Activated CD4-positive, alpha-beta T cell treated with anti-CD3 and anti-CD28 coated beads for 36 hours (primary cell): ENCODE measurements at regions not wholly inside any gene's neighbourhood (a gene's known extent, or its start where the extent isn't known, plus 50 kb on each side); places are given as distances from the start of the nearest gene placed in this dataset.

ENCODE experiments used
- ATAC-seq: fragments of 200-7000 bp; cut with Tn5 transposase; one replicate; pipeline ENCODE4 v1.10.0; 2021; ENCODE audit warnings: mild to moderate bottlenecking, moderate library complexity
- CTCF ChIA-PET: fragments of 350-600 bp; sonication (Branson Sonifier 250); formaldehyde crosslinking; loops from one replicate; lab custom pipeline; 2021; ENCODE audit warnings: antibody characterized with exemption; lab: Charles Lee
- POLR2A ChIA-PET: fragments of 350-600 bp; sonication (Branson Sonifier 250); formaldehyde crosslinking; loops from one replicate; lab custom pipeline; 2021; ENCODE audit warnings: antibody characterized with exemption, inconsistent platforms; lab: Charles Lee
- DNase-seq: peaks from one replicate; pipeline ENCODE4 v3.0.0-alpha.2; 2020
- H3K27ac Mint-ChIP-seq: one replicate; pipeline ENCODE4 v1.8.0; 2021; ENCODE audit warnings: mixed read lengths
- H3K27me3 Mint-ChIP-seq: one replicate; pipeline ENCODE4 v1.8.0; 2021; ENCODE audit warnings: mixed read lengths
- H3K36me3 Mint-ChIP-seq: one replicate; pipeline ENCODE4 v1.8.0; 2021; ENCODE audit warnings: low read depth, mixed read lengths
- H3K4me1 Mint-ChIP-seq: one replicate; pipeline ENCODE4 v1.8.0; 2021; ENCODE audit warnings: mixed read lengths
- H3K4me3 Mint-ChIP-seq: one replicate; pipeline ENCODE4 v1.8.0; 2021; ENCODE audit warnings: mild to moderate bottlenecking, moderate library complexity, mixed read lengths
- H3K9me3 Mint-ChIP-seq: one replicate; pipeline ENCODE4 v1.8.0; 2021; ENCODE audit warnings: low read depth, mixed read lengths
- intact Hi-C, 2 experiments: fragments of 100-400 bp; cut with DNase I in 1 of 2; cut with micrococcal nuclease in 1 of 2; formaldehyde crosslinking; loops; one replicate each; pipeline versions ENCODE4 v1.14.2 to v1.15.1; 2022 to 2024; cut with DNase I, micrococcal nuclease

DNA sequence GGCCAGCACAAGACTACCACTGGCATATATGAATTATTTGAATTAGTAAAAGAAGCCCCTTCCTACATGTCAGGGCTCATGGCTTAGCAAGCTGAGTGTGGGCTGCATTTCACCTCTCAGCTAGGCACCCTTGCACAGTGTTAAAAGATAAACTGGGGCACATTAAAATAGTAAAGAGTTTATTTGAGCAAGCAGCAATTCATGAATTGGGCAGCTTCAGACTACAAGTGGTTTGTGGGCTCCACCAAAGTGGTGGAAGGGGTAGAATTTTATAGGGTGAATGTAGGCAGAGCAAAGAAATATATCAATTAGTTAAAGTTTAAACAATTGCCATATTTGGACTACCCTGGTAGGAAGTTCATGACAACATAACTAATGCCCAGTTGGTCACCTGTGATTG is 178.8 kb downstream of the PLPP3 start:
- no peak for DNase-seq
- Mint-ChIP-seq H3K27me3 (no peaks in the 10 kb centered on the region), H3K4me1 (no peaks in the 10 kb centered on the region), H3K9me3 (peaks cover 2% of the 10 kb centered on the region), H3K27ac (no peak overlapping the region), H3K4me3 (no peak overlapping the region), H3K36me3 (no peaks in the 10 kb centered on the region)
- ChIA-PET POLR2A (no interaction called here), CTCF (no interaction called here)
- intact Hi-C loops, result no loop called here
- no peak for ATAC-seq

DNA sequence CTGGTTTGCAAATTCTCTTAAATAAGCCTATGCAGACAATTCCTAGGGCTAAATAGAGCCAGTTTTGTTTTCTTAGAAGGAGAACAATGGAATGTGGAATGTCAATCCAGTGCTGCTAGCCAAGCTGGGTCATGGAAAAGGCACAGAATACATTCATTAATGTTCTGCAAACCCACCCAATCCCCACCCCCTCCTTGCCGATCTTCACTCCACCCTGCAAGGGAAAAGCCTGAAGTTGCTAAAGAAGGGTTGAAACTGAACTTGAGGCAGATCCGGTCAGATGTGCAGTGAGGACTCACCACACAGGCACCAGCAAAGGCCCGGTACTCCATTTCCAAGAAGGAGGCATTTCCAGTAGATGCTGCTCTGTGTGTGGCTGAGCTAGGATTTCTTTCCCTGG is 179.6 kb downstream of the PLPP3 start:
- Mint-ChIP-seq H3K27me3 (no peaks in the 10 kb centered on the region), H3K4me1 (no peaks in the 10 kb centered on the region), H3K4me3 (no peak overlapping the region), H3K9me3 (peaks cover 2% of the 10 kb centered on the region), H3K36me3 (no peaks in the 10 kb centered on the region), H3K27ac (no peak overlapping the region)
- no peak for ATAC-seq
- intact Hi-C loops, result no loop called here
- ChIA-PET POLR2A (no interaction called here), CTCF (no interaction called here)
- no peak for DNase-seq

DNA sequence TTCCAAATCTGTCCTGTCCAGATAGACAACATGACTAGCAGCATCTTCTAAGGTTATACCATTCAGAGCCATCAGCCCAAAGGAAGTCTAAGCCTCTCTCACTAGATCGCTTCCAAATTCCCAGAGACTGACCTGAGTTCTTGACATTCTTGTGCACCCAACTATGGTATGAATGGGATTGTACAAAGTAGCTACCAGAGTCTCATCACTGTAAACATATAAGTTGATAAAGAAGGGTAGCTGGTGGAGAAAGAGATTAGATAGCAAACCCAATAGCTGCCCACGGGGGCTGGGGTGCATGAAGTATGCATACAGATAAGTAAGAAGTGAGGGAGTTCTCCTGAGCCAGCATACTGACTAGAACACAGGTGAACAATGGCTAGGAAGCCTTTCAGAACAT is 180.0 kb downstream of the PLPP3 start:
- ChIA-PET POLR2A (no interaction called here), CTCF (no interaction called here)
- Mint-ChIP-seq H3K27ac (no peak overlapping the region), H3K36me3 (no peaks in the 10 kb centered on the region), H3K27me3 (no peaks in the 10 kb centered on the region), H3K9me3 (peaks cover 2% of the 10 kb centered on the region), H3K4me1 (no peaks in the 10 kb centered on the region), H3K4me3 (no peak overlapping the region)
- no peak for ATAC-seq
- intact Hi-C loops, result no loop called here
- DNase-seq, result no peak

DNA sequence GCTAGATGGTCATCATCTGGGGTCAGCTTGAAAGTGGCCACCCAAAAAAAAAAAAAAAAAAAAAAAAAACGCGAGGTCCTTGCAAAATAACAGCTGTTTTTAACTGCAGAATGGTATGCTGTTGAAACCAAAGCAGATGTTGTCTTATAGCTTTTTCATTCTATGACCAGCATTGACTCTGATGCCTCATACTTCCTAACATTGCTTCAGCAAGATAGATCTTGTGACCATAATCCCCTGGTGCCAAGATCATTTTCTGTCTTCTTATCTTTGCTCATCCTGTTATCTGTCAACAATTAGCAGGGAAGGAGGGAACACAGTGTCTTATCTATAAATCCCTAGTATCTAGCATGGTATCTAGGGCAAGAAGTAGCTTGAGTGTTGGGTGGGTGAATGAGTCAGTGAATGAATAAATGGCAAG is 181.5 kb downstream of the PLPP3 start:
- H3K9me3 Mint-ChIP-seq, result peaks cover 2% of the 10 kb centered on the region
- ChIA-PET POLR2A (no interaction called here), CTCF (interaction anchor here (0.6 to 0.8 kb wide), 2 partner anchors 65 to 120 kb away, joined by 3 read pairs; no protein-coding TSS in a partner anchor)
- DNase-seq (no peak), ATAC-seq (no peak)
- H3K4me1 Mint-ChIP-seq, result no peaks in the 10 kb centered on the region
- intact Hi-C loops, result no loop called here
- no peaks in the 10 kb centered on the region for H3K36me3 Mint-ChIP-seq
- no peak overlapping the region for H3K27ac Mint-ChIP-seq
- H3K4me3 Mint-ChIP-seq, result no peak overlapping the region
- no peaks in the 10 kb centered on the region for H3K27me3 Mint-ChIP-seq

DNA sequence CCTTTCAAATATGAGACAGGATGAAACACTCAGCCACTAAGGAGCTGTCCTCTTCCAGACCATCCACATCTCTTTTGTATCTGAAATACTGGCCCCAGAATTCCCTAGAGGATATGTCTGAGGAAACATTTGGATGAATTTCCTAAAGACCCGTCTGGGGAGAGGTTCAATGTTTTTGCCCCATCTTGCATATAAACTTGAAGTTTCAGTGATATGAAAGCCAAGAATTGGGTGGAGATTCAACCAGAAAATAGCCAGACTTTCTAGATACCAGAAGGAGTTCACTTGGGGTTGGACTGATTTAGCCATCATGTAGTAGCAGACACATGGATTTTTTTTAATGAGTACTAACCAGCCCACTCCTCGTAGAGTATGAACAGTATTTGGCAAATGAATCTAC is 182.0 kb downstream of the PLPP3 start:
- peaks cover 2% of the 10 kb centered on the region for H3K9me3 Mint-ChIP-seq
- ATAC-seq, result no peak
- H3K4me1 Mint-ChIP-seq, result no peaks in the 10 kb centered on the region
- H3K4me3 Mint-ChIP-seq, result no peak overlapping the region
- ChIA-PET CTCF (interaction anchor here (0.6 to 0.8 kb wide), 2 partner anchors 66 to 119 kb away, joined by 3 read pairs; no protein-coding TSS in a partner anchor), POLR2A (no interaction called here)
- H3K27ac Mint-ChIP-seq, result no peak overlapping the region
- H3K27me3 Mint-ChIP-seq, result no peaks in the 10 kb centered on the region
- intact Hi-C loops, result no loop called here
- no peak for DNase-seq
- no peaks in the 10 kb centered on the region for H3K36me3 Mint-ChIP-seq

DNA sequence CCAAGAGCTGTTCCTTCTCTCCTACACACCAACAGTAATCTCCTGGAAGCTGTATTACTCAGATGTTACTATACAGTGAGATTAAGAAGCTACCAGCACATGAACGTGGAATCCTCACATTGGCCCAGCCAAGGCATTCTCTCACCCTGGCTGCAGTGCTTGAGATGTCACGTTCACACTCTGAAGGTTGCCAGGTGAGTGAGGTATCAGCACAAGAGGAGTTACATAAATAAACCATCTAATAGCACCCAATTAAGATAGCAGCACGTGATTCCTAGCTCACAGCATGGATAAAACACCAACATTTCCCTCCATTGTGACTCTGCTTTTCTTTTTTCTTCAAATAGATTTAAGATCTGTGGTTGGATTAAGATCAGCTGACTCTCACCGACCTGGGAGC is 182.8 kb downstream of the PLPP3 start:
- Mint-ChIP-seq H3K27ac (no peak overlapping the region), H3K4me1 (no peaks in the 10 kb centered on the region), H3K9me3 (peaks cover 2% of the 10 kb centered on the region), H3K4me3 (no peak overlapping the region), H3K36me3 (no peaks in the 10 kb centered on the region), H3K27me3 (no peaks in the 10 kb centered on the region)
- intact Hi-C loops, result no loop called here
- POLR2A ChIA-PET, result no interaction called here
- DNase-seq, result no peak
- no peak for ATAC-seq
- CTCF ChIA-PET, result interaction anchor here (1.0 kb wide), 1 partner anchor 12 kb away, joined by 3 read pairs; no protein-coding TSS in a partner anchor

DNA sequence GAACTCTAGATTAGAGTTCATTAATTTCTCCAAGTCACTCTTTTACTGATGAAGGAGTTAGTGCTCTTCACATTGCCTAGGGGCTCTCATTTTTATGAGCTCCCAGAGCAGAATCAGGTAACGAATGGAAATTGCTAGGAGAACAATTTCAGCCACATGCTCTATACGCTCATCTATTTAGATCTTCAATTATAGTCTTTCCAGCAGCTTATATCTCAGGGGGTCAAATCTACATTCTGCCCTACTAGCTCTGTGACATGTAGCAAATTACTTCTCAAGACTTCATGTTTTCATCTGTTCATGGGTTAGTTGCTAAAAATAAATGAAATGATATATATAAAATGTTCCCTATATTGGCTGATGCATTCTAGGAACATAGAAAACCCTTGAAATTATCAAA is 183.6 kb downstream of the PLPP3 start:
- CTCF ChIA-PET, result interaction anchor here (1.0 kb wide), 1 partner anchor 13 kb away, joined by 3 read pairs; no protein-coding TSS in a partner anchor
- Mint-ChIP-seq H3K36me3 (no peaks in the 10 kb centered on the region), H3K27ac (no peak overlapping the region), H3K27me3 (no peaks in the 10 kb centered on the region), H3K4me1 (no peaks in the 10 kb centered on the region), H3K4me3 (no peak overlapping the region), H3K9me3 (peaks cover 2% of the 10 kb centered on the region)
- intact Hi-C loops, result no loop called here
- DNase-seq (no peak), ATAC-seq (no peak)
- POLR2A ChIA-PET, result no interaction called here

DNA sequence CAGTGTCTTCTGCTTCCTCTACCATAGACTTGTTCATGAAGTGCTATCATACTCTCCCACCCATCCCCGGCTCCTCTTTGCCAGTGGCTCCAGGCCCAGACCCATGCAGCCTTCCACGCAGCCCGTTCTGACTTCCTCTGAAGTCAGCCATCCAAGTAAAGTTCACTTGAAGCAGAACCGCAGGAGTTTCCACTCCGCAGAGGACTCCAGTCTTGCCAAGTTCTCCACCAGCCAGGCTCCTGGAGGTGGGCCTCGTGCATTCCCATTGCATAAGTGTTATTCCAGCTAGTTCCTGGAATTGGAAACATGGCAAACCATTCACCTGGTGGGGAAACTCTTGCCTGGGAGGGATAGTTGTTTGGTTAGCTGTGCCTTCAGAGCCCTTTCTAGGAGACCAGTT is 185.1 kb downstream of the PLPP3 start:
- CTCF ChIA-PET, result no interaction called here
- POLR2A ChIA-PET, result no interaction called here

DNA sequence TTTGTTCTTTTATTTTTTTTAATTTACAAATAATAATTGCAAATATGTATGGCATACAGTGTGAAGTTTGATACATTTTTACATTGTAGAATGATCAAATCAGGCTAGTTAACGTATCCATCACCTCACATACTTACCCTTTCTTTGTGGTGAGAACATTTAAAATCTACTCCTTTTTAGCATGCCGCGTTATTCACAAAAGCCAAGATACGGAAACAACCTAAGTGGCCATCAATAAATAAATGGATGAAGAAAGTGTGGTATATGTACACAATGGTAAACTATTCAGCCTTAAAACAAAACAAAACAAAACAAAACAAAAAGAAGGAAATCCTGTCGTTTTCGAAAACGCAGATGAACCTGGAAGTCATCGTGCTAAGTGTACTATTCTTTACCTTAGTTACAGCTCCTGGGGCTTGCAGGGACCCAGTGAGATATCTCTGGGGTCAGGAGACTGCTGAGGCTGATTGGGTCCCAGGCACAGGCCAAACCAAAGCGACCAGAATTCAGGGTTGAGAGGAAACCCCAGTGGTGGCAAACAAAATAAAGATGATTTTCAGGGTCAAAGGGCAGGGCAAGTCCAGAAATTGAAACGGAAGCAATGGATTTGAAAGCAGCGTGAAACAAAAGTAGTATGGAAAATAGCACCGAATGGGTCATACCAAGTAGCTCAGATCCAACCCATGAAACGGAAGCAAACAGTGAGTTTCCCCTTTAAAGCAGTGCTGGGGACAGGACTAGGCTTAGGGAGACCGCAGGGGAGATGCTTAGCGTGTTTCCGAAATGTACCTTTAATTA is 188.2 kb downstream of the PLPP3 start:
- H3K9me3 Mint-ChIP-seq, result no peaks in the 10 kb centered on the region
- CTCF ChIA-PET, result no interaction called here

More for the DNA sequence above, 185.1 kb downstream of the PLPP3 start:
- Mint-ChIP-seq H3K27ac (no peak overlapping the region), H3K4me3 (no peak overlapping the region), H3K36me3 (no peaks in the 10 kb centered on the region), H3K27me3 (no peaks in the 10 kb centered on the region), H3K4me1 (no peaks in the 10 kb centered on the region), H3K9me3 (peaks cover 2% of the 10 kb centered on the region)
- intact Hi-C loops, result no loop called here
- no peak for ATAC-seq
- DNase-seq, result no peak

DNA sequence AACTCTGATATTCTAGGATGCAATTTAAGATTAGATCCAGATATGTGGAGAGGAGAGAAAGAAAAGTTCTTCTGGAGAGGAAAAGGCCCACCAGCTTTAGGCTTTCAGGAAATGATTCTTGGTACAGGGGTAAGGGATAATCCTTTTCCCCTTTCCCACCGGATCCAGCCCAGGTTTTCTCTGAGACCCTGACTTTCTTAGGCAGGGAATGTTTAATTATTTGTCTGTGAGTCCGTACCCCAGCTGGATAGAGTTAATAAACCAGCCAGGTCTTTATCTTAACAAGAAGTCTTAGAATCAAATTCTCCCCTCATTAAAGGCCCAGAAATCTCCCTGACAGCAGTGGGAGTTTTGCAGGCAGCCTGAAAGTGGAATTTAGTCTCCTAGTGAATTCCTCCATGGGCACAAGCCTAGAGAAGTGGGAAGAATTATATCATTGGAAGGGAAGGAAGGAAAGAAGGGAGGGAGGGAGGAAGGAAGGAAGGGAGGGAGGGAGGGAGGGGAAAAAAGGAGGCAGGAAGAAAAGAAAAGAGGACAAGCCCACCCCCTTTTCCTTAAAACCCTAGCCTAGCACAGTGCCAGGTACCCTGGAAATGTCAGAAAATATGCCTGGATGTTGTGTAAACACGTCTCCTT is 189.0 kb downstream of the PLPP3 start:
- H3K27me3 Mint-ChIP-seq, result no peaks in the 10 kb centered on the region
- no peaks in the 10 kb centered on the region for H3K9me3 Mint-ChIP-seq
- H3K27ac Mint-ChIP-seq, result no peak overlapping the region
- POLR2A ChIA-PET, result interaction anchor here (0.7 kb wide), 1 partner anchor 208 kb away, joined by 3 read pairs; no protein-coding TSS in a partner anchor
- DNase-seq (no peak), ATAC-seq (no peak)
- no peak overlapping the region for H3K4me3 Mint-ChIP-seq
- CTCF ChIA-PET, result no interaction called here
- intact Hi-C loops, result no loop called here
- no peaks in the 10 kb centered on the region for H3K36me3 Mint-ChIP-seq
- H3K4me1 Mint-ChIP-seq, result no peaks in the 10 kb centered on the region

More for the DNA sequence above, 188.2 kb downstream of the PLPP3 start:
- intact Hi-C loops, result no loop called here
- Mint-ChIP-seq H3K27ac (no peak overlapping the region), H3K36me3 (no peaks in the 10 kb centered on the region), H3K4me1 (no peaks in the 10 kb centered on the region), H3K27me3 (no peaks in the 10 kb centered on the region), H3K4me3 (no peak overlapping the region)
- no peak for DNase-seq
- ATAC-seq, result no peak
- POLR2A ChIA-PET, result no interaction called here

DNA sequence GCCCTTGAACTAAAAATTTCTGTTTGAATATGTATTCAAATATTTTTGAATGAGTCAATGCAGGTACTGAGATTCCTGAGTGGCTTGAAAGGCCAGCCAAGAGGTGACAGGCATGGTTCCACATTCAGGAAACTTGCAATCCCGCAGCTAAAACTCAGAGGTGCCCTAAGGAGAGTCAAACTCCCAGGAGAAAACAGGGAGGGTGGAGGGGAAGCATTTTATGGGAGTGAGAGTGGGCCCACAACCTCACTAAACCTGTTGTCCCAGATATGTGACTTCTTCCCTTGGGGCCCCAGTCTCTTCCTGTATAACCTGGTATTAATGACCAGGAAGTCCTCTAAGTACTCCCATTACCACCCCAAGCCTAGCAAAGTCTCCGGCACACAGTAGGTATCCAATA is 189.6 kb downstream of the PLPP3 start:
- ATAC-seq, result no peak
- DNase-seq, result no peak
- ChIA-PET POLR2A (interaction anchor here (0.7 kb wide), 1 partner anchor 208 kb away, joined by 3 read pairs; no protein-coding TSS in a partner anchor), CTCF (no interaction called here)
- no peak overlapping the region for H3K4me3 Mint-ChIP-seq
- H3K36me3 Mint-ChIP-seq, result no peaks in the 10 kb centered on the region
- no peaks in the 10 kb centered on the region for H3K4me1 Mint-ChIP-seq
- H3K9me3 Mint-ChIP-seq, result no peaks in the 10 kb centered on the region
- H3K27ac Mint-ChIP-seq, result no peak overlapping the region
- intact Hi-C loops, result no loop called here
- no peaks in the 10 kb centered on the region for H3K27me3 Mint-ChIP-seq
